K562 (cell line): ENCODE measurements at regions not wholly inside any gene's neighbourhood (a gene's known extent, or its start where the extent isn't known, plus 50 kb on each side); places are given as distances from the start of the nearest gene placed in this dataset.

ENCODE experiments used
- ATAC-seq: fragments of 200-7000 bp; cut with Tn5 transposase; 3 replicates; pipeline ENCODE4 v1.9.1; 2020; ENCODE audit warnings: moderate library complexity
- BruUV-seq: library from RNA; stranded (reverse); fragments of 400-500 nt; replicated peaks from 2 replicates; lab custom pipeline; 2021; lab: Mats Ljungman, UMichigan
- CTCF ChIA-PET: fragments of 300-600 bp; formaldehyde crosslinking; extraction: SDS; loops from one replicate; lab custom pipeline; 2021; ENCODE audit warnings: low intra/inter-chr PET ratio; lab: Yijun Ruan, JAX
- POLR2A ChIA-PET: fragments of 300-600, 350-650 bp; sonication (Branson Sonifier 250); formaldehyde crosslinking; extraction: SDS; loops from one replicate; lab custom pipeline; 2021; ENCODE audit warnings: antibody characterized with exemption, inconsistent platforms; lab: Yijun Ruan, JAX
- DNase-seq, 4 experiments: peaks; one replicate each; pipeline versions ENCODE4 v3.0.0 to v3.0.0-alpha.2; 2011 to 2018; ENCODE audit warnings: low spot score in 3 of 4, mixed read lengths in 3 of 4; ENCODE audit errors: extremely low read depth in 1 of 4
- FAIRE-seq: peaks from 2 replicates; lab custom pipeline; 2011; peaks lifted over from hg19 to GRCh38; lab: Jason Lieb, UNC
- H2AFZ ChIP-seq: 2 replicates; pipeline ENCODE4 v1.6.0; 2011; ENCODE audit warnings: low read depth, low read length, control low read depth, inconsistent platforms
- H3K27ac ChIP-seq: fragments of 200-600 bp; 3 replicates; pipeline ENCODE4 v1.8.0; 2011; ENCODE audit warnings: low read depth, mild to moderate bottlenecking, control low read depth, inconsistent platforms, low read length, moderate library complexity, mixed read lengths; ENCODE audit errors: extremely low read depth
- H3K27me3 ChIP-seq, 2 experiments: fragments of 300-600 bp in 1 of 2; 2 replicates in 1 of 2; 3 replicates in 1 of 2; pipeline versions ENCODE4 v1.6.0 to v1.8.0; 2011; ENCODE audit warnings: inconsistent platforms in 2 of 2, low read length in 2 of 2, mild to moderate bottlenecking in 1 of 2, mixed read lengths in 1 of 2, moderate library complexity in 1 of 2; ENCODE audit not compliant: control insufficient read depth in 2 of 2, insufficient read depth in 2 of 2
- H3K36me3 ChIP-seq: fragments of 300-600 bp; 3 replicates; pipeline ENCODE4 v1.8.0; 2011; ENCODE audit warnings: mild to moderate bottlenecking, low read length, inconsistent platforms; ENCODE audit not compliant: control insufficient read depth, insufficient read depth
- H3K4me1 ChIP-seq, 2 experiments: fragments of 200-600 bp in 1 of 2; replicated peaks in 1 of 2; 2 replicates in 1 of 2; 3 replicates in 1 of 2; pipeline versions ENCODE4 v1.5.1 to v1.8.0; 2011; ENCODE audit warnings: inconsistent platforms in 2 of 2, low read length in 2 of 2, mild to moderate bottlenecking in 1 of 2, mixed read lengths in 1 of 2, moderate library complexity in 1 of 2; ENCODE audit not compliant: control insufficient read depth in 2 of 2, insufficient read depth in 2 of 2
- H3K4me2 ChIP-seq: 2 replicates; pipeline ENCODE4 v1.6.1; 2011; ENCODE audit warnings: low read length, control low read depth, inconsistent platforms, mixed read lengths; ENCODE audit not compliant: insufficient read depth
- H3K4me3 ChIP-seq: fragments of 200-600 bp; sonication (generic), shearing (Covaris generic); 2 replicates; pipeline ENCODE4 v1.5.1; 2016; ENCODE audit warnings: control low read depth, inconsistent platforms
- H3K79me2 ChIP-seq: fragments of 200-600 bp; 3 replicates; pipeline ENCODE4 v1.8.0; 2011; ENCODE audit warnings: low read length, inconsistent platforms; ENCODE audit not compliant: control insufficient read depth, insufficient read depth
- H3K9ac ChIP-seq, 2 experiments: 2 replicates each; pipeline versions ENCODE4 v1.6.0 to v1.6.1; 2011; ENCODE audit warnings: low read depth in 2 of 2, low read length in 2 of 2, control low read depth in 1 of 2, inconsistent platforms in 1 of 2, mild to moderate bottlenecking in 1 of 2, mixed read lengths in 1 of 2; ENCODE audit not compliant: insufficient read depth in 1 of 2
- H3K9me1 ChIP-seq: one replicate; pipeline ENCODE4 v1.6.0; 2011; ENCODE audit warnings: inconsistent platforms, mild to moderate bottlenecking, low read length, moderate library complexity; ENCODE audit not compliant: control insufficient read depth, insufficient read depth
- H3K9me3 ChIP-seq: replicated peaks from 2 replicates; pipeline ENCODE4 v1.5.1; 2011; ENCODE audit warnings: low read depth, low read length, inconsistent platforms; ENCODE audit not compliant: control insufficient read depth, insufficient read depth
- H4K20me1 ChIP-seq: replicated peaks from 2 replicates; pipeline ENCODE4 v1.6.1; 2011; ENCODE audit warnings: low read length, inconsistent platforms, mixed read lengths; ENCODE audit not compliant: control insufficient read depth, insufficient read depth
- FOXJ2 ChIP-seq: fragments of 200-800 bp; sonication (Bioruptor generic); IDR thresholded peaks from 2 replicates; pipeline ENCODE4 v1.6.1; 2016; ENCODE audit warnings: missing genetic modification characterization, missing compliant biosample characterization
- HDAC1 ChIP-seq, 2 experiments: fragments of 450-650 bp; IDR thresholded peaks; 2 replicates each; pipeline ENCODE4 v1.6.1; 2016 to 2017; ENCODE audit warnings: inconsistent platforms in 1 of 2, mild to moderate bottlenecking in 1 of 2, moderate library complexity in 1 of 2
- HNRNPLL ChIP-seq: fragments of 200-400 bp; formaldehyde crosslinking; IDR thresholded peaks from 2 replicates; pipeline ENCODE4 v1.6.1; 2017; ENCODE audit warnings: low read length, low read depth, mild to moderate bottlenecking; ENCODE audit not compliant: poor library complexity, severe bottlenecking
- MCM5 ChIP-seq: fragments of 450-650 bp; IDR thresholded peaks from 2 replicates; pipeline ENCODE4 v1.6.1; 2016; ENCODE audit warnings: low read depth
- MEIS2 ChIP-seq: fragments of 450-650 bp; IDR thresholded peaks from 2 replicates; pipeline ENCODE4 v1.6.1; 2014; ENCODE audit warnings: mild to moderate bottlenecking; ENCODE audit not compliant: partially characterized antibody
- MXD1 ChIP-seq: fragments of 250-450 bp; sonication (Bioruptor Pico); IDR thresholded peaks from 2 replicates; pipeline ENCODE4 v1.8.0; 2021; ENCODE audit warnings: borderline replicate concordance, mild to moderate bottlenecking, moderate library complexity; ENCODE audit not compliant: poor library complexity, severe bottlenecking
- PHF21A ChIP-seq: fragments of 450-650 bp; IDR thresholded peaks from 2 replicates; pipeline ENCODE4 v1.6.1; 2017; ENCODE audit warnings: low read depth, borderline replicate concordance
- POLR2AphosphoS5 ChIP-seq: IDR thresholded peaks from 2 replicates; pipeline ENCODE4 v1.6.1; 2011; ENCODE audit warnings: mild to moderate bottlenecking, low read depth, low read length, moderate library complexity; ENCODE audit not compliant: control insufficient read depth, insufficient read depth
- PTTG1 ChIP-seq: fragments of 450-650 bp; IDR thresholded peaks from 2 replicates; pipeline ENCODE4 v1.6.1; 2016; ENCODE audit warnings: low read depth, mild to moderate bottlenecking, missing genetic modification characterization, missing compliant biosample characterization
- RBM15 ChIP-seq: fragments of 200-400 bp; formaldehyde crosslinking; IDR thresholded peaks from 2 replicates; pipeline ENCODE4 v1.6.1; 2018; ENCODE audit warnings: mild to moderate bottlenecking, low read length, moderate library complexity; ENCODE audit not compliant: insufficient read depth
- TCF7L2 ChIP-seq: fragments of 150-350 bp; IDR thresholded peaks from 2 replicates; pipeline ENCODE4 v1.6.1; 2016; ENCODE audit warnings: low read depth, mild to moderate bottlenecking, low read length, moderate library complexity
- TRIM25 ChIP-seq: fragments of 450-650 bp; IDR thresholded peaks from 2 replicates; pipeline ENCODE4 v1.7.0; 2016; ENCODE audit warnings: borderline replicate concordance
- ZFP30 ChIP-seq: fragments of 250-450 bp; sonication (Bioruptor Pico); IDR thresholded peaks from 2 replicates; pipeline ENCODE4 v1.8.0; 2022; ENCODE audit warnings: moderate library complexity, mild to moderate bottlenecking, inconsistent platforms, borderline replicate concordance
- ZFPM2 ChIP-seq: fragments of 250-450 bp; sonication (Bioruptor Pico); IDR thresholded peaks from 2 replicates; pipeline ENCODE4 v1.5.1; 2022; ENCODE audit warnings: mild to moderate bottlenecking
- WGBS: fragments of 100-300 bp; shearing (Covaris generic); methylation state at CpG from one replicate; pipeline ENCODE4 v1.1.6; 2016; ENCODE audit warnings: low coverage, mixed read lengths; ENCODE audit not compliant: insufficient coverage; ENCODE audit errors: missing lambda C conversion rate; 5-methylcytosine and 5-hydroxymethylcytosine counted together
- in situ Hi-C: fragments of 300-500 bp; cut with MboI; formaldehyde crosslinking; loops from 4 replicates; pipeline ENCODE4 v1.15.0; 2018; ENCODE audit warnings: inconsistent platforms, mixed read lengths
- intact Hi-C: fragments of 100-400 bp; cut with micrococcal nuclease; formaldehyde crosslinking; loops from 2 replicates; pipeline ENCODE4 v1.14.2; 2022
- TF ChIP-seq, protein P1 (sequence below): sonication (generic); formaldehyde crosslinking; IDR thresholded peaks from 2 replicates; pipeline ENCODE4 v1.8.0; 2022; ENCODE audit warnings: mild to moderate bottlenecking, low read depth, missing genetic modification reagents
- TF ChIP-seq, protein P2 (sequence below): sonication (generic); IDR thresholded peaks from 2 replicates; pipeline ENCODE4 v1.6.1; 2016

DNA sequence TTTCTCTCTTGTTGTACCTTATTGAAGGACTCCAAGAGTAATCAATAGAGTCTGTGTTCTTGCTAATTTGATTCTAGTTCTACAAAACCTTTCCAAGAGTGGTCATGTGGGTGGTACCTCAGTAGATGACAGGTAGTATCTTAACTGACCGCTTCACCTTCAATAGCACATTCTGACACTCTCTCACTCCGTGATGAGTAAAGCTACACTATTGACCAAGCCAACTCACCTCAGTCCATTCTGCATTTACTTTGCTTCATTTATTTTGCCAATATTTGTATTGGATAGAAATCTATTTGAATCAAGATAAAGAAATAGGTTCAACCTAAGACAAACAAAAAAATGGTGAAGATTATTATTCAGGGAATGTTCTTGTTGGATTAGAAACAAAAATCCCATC, 1869.6 kb upstream of the CELF4 start:
- Histone ChIP-seq H3K9me3 (no peaks in the 10 kb centered on the region), H3K9me1 (no peaks in the 10 kb centered on the region), H4K20me1 (no peaks in the 10 kb centered on the region), H2AFZ (no peak overlapping the region), H3K79me2 (no peaks in the 10 kb centered on the region), H3K4me3 (no peak overlapping the region), H3K9ac (no peak overlapping the region), H3K4me2 (no peak overlapping the region), H3K36me3 (no peaks in the 10 kb centered on the region), H3K27me3 (no peaks in the 10 kb centered on the region), H3K4me1 (no peaks in the 10 kb centered on the region), H3K27ac (no peak overlapping the region)
- BruUV-seq: no TSS peak
- POLR2A ChIA-PET: no interaction called here
- ATAC-seq (no peak), FAIRE-seq (no peak), DNase-seq (no peak)
- CTCF ChIA-PET: no interaction called here
- intact Hi-C loops: no loop called here
- in situ Hi-C loops: no loop called here
- 0% methylated on average over 2 of the region's 2 CpGs for WGBS
- no peak for TF ChIP-seq HDAC1 (IDR thresholded peaks at IDR 0.05)
- TF ChIP-seq MXD1: no peak
- no peak for TF ChIP-seq MCM5
- no peak for TF ChIP-seq TCF7L2
- no peak for TF ChIP-seq ZFP30 (CRISPR knock-in tag)
- TF ChIP-seq, protein P1, sequence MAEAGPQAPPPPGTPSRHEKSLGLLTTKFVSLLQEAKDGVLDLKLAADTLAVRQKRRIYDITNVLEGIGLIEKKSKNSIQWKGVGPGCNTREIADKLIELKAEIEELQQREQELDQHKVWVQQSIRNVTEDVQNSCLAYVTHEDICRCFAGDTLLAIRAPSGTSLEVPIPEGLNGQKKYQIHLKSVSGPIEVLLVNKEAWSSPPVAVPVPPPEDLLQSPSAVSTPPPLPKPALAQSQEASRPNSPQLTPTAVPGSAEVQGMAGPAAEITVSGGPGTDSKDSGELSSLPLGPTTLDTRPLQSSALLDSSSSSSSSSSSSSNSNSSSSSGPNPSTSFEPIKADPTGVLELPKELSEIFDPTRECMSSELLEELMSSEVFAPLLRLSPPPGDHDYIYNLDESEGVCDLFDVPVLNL: no peak
- no peak for TF ChIP-seq TRIM25
- no peak for TF ChIP-seq FOXJ2 (tag)
- TF ChIP-seq PHF21A: no peak
- TF ChIP-seq, protein P2, sequence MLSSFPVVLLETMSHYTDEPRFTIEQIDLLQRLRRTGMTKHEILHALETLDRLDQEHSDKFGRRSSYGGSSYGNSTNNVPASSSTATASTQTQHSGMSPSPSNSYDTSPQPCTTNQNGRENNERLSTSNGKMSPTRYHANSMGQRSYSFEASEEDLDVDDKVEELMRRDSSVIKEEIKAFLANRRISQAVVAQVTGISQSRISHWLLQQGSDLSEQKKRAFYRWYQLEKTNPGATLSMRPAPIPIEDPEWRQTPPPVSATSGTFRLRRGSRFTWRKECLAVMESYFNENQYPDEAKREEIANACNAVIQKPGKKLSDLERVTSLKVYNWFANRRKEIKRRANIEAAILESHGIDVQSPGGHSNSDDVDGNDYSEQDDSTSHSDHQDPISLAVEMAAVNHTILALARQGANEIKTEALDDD: no peak
- no peak for TF ChIP-seq MEIS2
- no peak for TF ChIP-seq PTTG1 (tag)
- no peak for TF ChIP-seq HNRNPLL
- TF ChIP-seq RBM15: no peak
- TF ChIP-seq ZFPM2 (CRISPR knock-in tag): no peak
- TF ChIP-seq POLR2AphosphoS5: no peak
